ENCODE measurements at regions not wholly inside any gene's neighbourhood (a gene's known extent, or its start where the extent isn't known, plus 50 kb on each side); places are given as distances from the start of the nearest gene placed in this dataset.

GRCh38 chr2:34666821-34667220 is 1067.7 kb upstream of the FAM98A start:
- Histone ChIP-seq H3K27ac (no peak overlapping the region), H3K27me3 (no peaks in the 10 kb centered on the region), H3K9me3 (peaks cover 0 to 3% (median 0%) of the 10 kb centered on the region in 12 donors), H3K4me3 (no peak overlapping the region), H3K36me3 (no peaks in the 10 kb centered on the region), H3K4me1 (no peaks in the 10 kb centered on the region)
- no peak for ATAC-seq
- WGBS, 4 donors = 64 to 76% (median 69%) methylated on average over 4 of the region's 4 CpGs
- DNase-seq = no peak
- no peak for TF ChIP-seq POLR2A (IDR thresholded peaks at IDR 0.05)
- no peak for TF ChIP-seq CTCF (IDR thresholded peaks at IDR 0.05)
- intact Hi-C loops (cut with DNase I) = no loop called here

DNA sequence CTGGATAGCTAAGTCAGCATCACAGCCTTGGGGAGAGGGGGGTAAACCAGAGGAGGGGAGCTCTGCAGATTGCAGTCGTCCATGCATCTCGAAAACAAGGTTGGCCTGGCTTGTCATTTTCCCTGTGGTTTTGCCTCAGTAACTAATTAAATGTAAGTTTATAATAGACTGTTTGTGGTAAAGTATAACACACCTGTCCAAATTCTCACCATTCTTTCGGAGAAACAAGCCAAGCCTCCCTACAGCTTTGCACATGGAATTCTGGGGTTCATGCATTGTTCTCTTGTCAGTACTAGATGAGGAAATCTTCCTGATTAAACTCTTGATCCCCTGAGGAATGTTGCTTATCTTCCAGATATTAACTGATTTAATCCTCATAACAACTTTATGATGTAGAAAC is 1065.2 kb upstream of the FAM98A start:
- no peak for DNase-seq
- 70 to 77% (median 74%) methylated on average over 3 of the region's 3 CpGs for WGBS, 4 donors
- intact Hi-C loops (cut with DNase I) = no loop called here

GRCh38 chr2:34663314-34663713 is 1064.2 kb upstream of the FAM98A start:
- no peak overlapping the region for H3K27ac ChIP-seq
- TF ChIP-seq POLR2A (IDR thresholded peaks at IDR 0.05) (no peak), CTCF (IDR thresholded peaks at IDR 0.05) (no peak)
- no peaks in the 10 kb centered on the region for H3K9me3 ChIP-seq
- H3K4me3 ChIP-seq = no peak overlapping the region
- H3K36me3 ChIP-seq = no peaks in the 10 kb centered on the region
- WGBS, 4 donors = 88 to 95% (median 91%) methylated on average over 2 of the region's 2 CpGs
- no peaks in the 10 kb centered on the region for H3K4me1 ChIP-seq
- ATAC-seq (no peak), DNase-seq (no peak)
- no peaks in the 10 kb centered on the region for H3K27me3 ChIP-seq
- intact Hi-C loops (cut with DNase I) = no loop called here

More for the DNA sequence above, 1065.2 kb upstream of the FAM98A start:
- no peak overlapping the region for H3K4me3 ChIP-seq
- no peaks in the 10 kb centered on the region for H3K36me3 ChIP-seq
- no peaks in the 10 kb centered on the region for H3K27me3 ChIP-seq
- H3K27ac ChIP-seq = no peak overlapping the region
- TF ChIP-seq CTCF (IDR thresholded peaks at IDR 0.05) = no peak
- no peak for TF ChIP-seq POLR2A (IDR thresholded peaks at IDR 0.05)
- no peaks in the 10 kb centered on the region for H3K4me1 ChIP-seq
- ATAC-seq = no peak
- H3K9me3 ChIP-seq = no peaks in the 10 kb centered on the region

GRCh38 chr2:34660741-34661140 is 1061.6 kb upstream of the FAM98A start:
- H3K4me1 ChIP-seq = no peaks in the 10 kb centered on the region
- peaks cover 0 to 3% (median 0%) of the 10 kb centered on the region in 12 donors for H3K9me3 ChIP-seq
- H3K27me3 ChIP-seq = no peaks in the 10 kb centered on the region
- WGBS, 4 donors = 47 to 59% (median 49%) methylated on average over 4 of the region's 4 CpGs
- no peak for ATAC-seq
- intact Hi-C loops (cut with DNase I) = no loop called here
- no peak for DNase-seq
- H3K4me3 ChIP-seq = no peak overlapping the region
- TF ChIP-seq POLR2A (IDR thresholded peaks at IDR 0.05) = no peak
- TF ChIP-seq CTCF (IDR thresholded peaks at IDR 0.05) = no peak
- H3K36me3 ChIP-seq = no peaks in the 10 kb centered on the region
- no peak overlapping the region for H3K27ac ChIP-seq
